Parathyroid adenoma (tissue), 2 donors: ENCODE measurements at regions not wholly inside any gene's neighbourhood (a gene's known extent, or its start where the extent isn't known, plus 50 kb on each side); places are given as distances from the start of the nearest gene placed in this dataset.
"Not testable (repeated sequence)": the region's sequence is repeated elsewhere in the genome, so short reads cannot be mapped to it uniquely, and the experiment has no call there.

Experiments
- H2AFZ ChIP-seq: fragments of 300-600 bp; sonication (generic); one replicate; pipeline ENCODE4 v1.7.0; 2017; ENCODE audit warnings: antibody characterized with exemption, mild to moderate bottlenecking
- H3K27ac ChIP-seq: fragments of 300-600 bp; sonication (generic); one replicate; pipeline ENCODE4 v1.7.0; 2017
- H3K27me3 ChIP-seq: fragments of 300-600 bp; sonication (generic); one replicate; pipeline ENCODE4 v1.7.0; 2017; ENCODE audit warnings: low read length; ENCODE audit not compliant: control insufficient read depth, insufficient read depth
- H3K36me3 ChIP-seq: fragments of 300-600 bp; sonication (generic); one replicate; pipeline ENCODE4 v1.7.0; 2017; ENCODE audit warnings: low read length; ENCODE audit not compliant: control insufficient read depth, insufficient read depth
- H3K4me1 ChIP-seq: fragments of 300-600 bp; sonication (generic); one replicate; pipeline ENCODE4 v1.7.0; 2017; ENCODE audit warnings: control low read depth
- H3K4me2 ChIP-seq: fragments of 300-600 bp; sonication (generic); one replicate; pipeline ENCODE4 v1.7.0; 2017; ENCODE audit warnings: low read length
- H3K4me3 ChIP-seq: fragments of 300-600 bp; sonication (generic); one replicate; pipeline ENCODE4 v1.7.0; 2017; ENCODE audit warnings: low read depth, low read length
- H3K79me2 ChIP-seq: fragments of 300-600 bp; sonication (generic); one replicate; pipeline ENCODE4 v1.7.0; 2017; ENCODE audit warnings: control low read depth
- H3K9ac ChIP-seq: fragments of 300-600 bp; sonication (generic); one replicate; pipeline ENCODE4 v1.7.0; 2017; ENCODE audit warnings: mild to moderate bottlenecking
- H3K9me3 ChIP-seq: fragments of 300-600 bp; sonication (generic); one replicate; pipeline ENCODE4 v1.7.0; 2017; ENCODE audit warnings: low read length; ENCODE audit not compliant: control insufficient read depth
- TF ChIP-seq, protein P1 (sequence below): fragments of 300-600 bp; sonication (generic); IDR thresholded peaks from one replicate; pipeline ENCODE4 v1.7.0; 2017; ENCODE audit warnings: antibody characterized with exemption, mild to moderate bottlenecking
- donor health status: primary hyperparathyroidism.

DNA sequence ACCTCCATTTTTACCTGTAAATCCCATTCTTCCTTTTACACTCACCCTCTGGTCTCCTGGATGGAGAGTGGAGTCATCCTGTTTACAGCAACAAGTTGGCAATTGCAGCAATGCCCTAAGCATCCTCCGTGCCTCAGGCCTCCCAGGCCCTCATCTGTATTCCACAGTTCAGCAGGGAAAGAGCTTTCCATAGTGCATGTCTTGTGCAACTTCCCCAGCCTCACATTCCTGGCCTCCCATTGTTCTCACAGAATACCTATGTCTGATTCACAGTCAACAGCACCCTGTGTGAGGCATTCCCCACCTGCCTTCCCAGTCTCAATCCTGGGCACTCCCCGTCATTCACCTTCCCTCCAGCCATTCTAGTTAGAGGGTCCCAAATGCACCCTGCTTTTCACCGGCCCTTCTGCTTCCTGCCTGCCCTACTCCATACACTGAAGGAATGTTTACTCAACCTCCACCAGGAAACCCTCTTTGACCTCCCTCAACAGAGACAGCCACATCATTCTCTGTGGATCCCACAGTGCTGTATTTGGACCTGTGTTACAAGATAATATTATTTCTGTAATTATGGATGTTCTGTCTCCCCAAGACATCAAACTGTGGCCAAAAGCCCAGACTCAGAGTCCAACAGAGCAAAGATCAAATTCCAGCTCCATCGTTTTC is 405.7 kb downstream of the BUD13 start:
- Histone ChIP-seq H3K4me2 (no peak overlapping the region), H3K9ac (no peak overlapping the region), H3K79me2 (no peaks in the 10 kb centered on the region), H3K27me3 (no peaks in the 10 kb centered on the region), H3K4me3 (no peak overlapping the region), H3K36me3 (no peaks in the 10 kb centered on the region), H3K9me3 (no peaks in the 10 kb centered on the region), H3K27ac (no peak overlapping the region), H2AFZ (no peak overlapping the region), H3K4me1 (no peaks in the 10 kb centered on the region)
- TF ChIP-seq, protein P1, sequence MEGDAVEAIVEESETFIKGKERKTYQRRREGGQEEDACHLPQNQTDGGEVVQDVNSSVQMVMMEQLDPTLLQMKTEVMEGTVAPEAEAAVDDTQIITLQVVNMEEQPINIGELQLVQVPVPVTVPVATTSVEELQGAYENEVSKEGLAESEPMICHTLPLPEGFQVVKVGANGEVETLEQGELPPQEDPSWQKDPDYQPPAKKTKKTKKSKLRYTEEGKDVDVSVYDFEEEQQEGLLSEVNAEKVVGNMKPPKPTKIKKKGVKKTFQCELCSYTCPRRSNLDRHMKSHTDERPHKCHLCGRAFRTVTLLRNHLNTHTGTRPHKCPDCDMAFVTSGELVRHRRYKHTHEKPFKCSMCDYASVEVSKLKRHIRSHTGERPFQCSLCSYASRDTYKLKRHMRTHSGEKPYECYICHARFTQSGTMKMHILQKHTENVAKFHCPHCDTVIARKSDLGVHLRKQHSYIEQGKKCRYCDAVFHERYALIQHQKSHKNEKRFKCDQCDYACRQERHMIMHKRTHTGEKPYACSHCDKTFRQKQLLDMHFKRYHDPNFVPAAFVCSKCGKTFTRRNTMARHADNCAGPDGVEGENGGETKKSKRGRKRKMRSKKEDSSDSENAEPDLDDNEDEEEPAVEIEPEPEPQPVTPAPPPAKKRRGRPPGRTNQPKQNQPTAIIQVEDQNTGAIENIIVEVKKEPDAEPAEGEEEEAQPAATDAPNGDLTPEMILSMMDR: no peak

DNA sequence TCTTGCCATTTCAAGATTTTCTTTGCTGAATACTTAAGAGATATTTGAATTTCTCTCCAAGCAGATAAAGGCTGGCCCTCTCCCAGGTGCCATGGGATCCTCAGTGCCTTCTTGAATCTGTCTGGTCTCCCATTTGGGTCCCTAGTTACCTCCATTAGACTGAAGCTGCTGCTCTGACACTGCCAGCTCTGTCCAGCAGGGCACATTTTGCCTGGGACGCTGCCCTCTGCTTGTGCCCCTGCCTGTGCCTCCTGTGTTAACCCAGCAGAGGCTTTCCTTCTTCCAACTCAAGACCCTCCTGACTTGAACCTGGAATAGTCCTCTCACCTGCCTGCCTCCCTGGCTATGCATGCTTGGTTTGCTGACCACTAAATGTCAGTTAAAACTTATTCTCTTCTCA is 406.3 kb downstream of the BUD13 start:
- Histone ChIP-seq H3K9me3 (no peaks in the 10 kb centered on the region), H3K27me3 (no peaks in the 10 kb centered on the region), H3K4me3 (no peak overlapping the region), H3K4me1 (no peaks in the 10 kb centered on the region), H3K79me2 (no peaks in the 10 kb centered on the region), H3K4me2 (no peak overlapping the region), H3K36me3 (no peaks in the 10 kb centered on the region), H3K9ac (no peak overlapping the region), H2AFZ (no peak overlapping the region), H3K27ac (no peak overlapping the region)
- TF ChIP-seq, protein P1: no peak

DNA sequence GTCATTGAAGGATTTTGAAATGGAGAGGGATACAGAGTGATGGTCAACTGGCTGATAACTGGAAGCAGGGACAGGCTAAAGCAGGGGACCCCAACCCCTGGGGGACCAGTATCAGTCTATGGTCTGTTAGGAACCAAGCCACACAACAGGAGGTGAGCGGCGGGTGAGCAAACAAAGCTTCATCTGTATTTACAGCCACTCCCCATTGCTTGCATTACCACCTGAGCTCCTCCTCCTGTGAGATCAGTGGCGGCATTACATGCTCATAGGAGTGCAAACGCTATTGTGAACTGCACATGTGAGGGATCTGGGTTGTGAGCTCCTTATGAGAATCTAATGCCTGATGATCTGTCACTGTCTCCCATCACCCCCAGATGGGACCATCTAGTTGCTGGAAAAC is 407.9 kb downstream of the BUD13 start:
- H3K4me3 ChIP-seq, H3K9ac ChIP-seq, H3K79me2 ChIP-seq, H3K27me3 ChIP-seq, H3K4me1 ChIP-seq, H3K4me2 ChIP-seq, H3K27ac ChIP-seq, H2AFZ ChIP-seq, H3K9me3 ChIP-seq, H3K36me3 ChIP-seq: not testable (repeated sequence)

GRCh38 chr11:116364348-116364747 is 408.4 kb downstream of the BUD13 start:
- H3K4me1 ChIP-seq: no peaks in the 10 kb centered on the region
- no peak overlapping the region for H3K4me3 ChIP-seq
- H3K27me3 ChIP-seq: no peaks in the 10 kb centered on the region
- no peaks in the 10 kb centered on the region for H3K79me2 ChIP-seq
- H3K27ac ChIP-seq: no peak overlapping the region
- no peak overlapping the region for H3K4me2 ChIP-seq
- H3K9ac ChIP-seq: no peak overlapping the region
- H3K9me3 ChIP-seq: no peaks in the 10 kb centered on the region
- no peak overlapping the region for H2AFZ ChIP-seq
- no peaks in the 10 kb centered on the region for H3K36me3 ChIP-seq
- TF ChIP-seq, protein P1: no peak

DNA sequence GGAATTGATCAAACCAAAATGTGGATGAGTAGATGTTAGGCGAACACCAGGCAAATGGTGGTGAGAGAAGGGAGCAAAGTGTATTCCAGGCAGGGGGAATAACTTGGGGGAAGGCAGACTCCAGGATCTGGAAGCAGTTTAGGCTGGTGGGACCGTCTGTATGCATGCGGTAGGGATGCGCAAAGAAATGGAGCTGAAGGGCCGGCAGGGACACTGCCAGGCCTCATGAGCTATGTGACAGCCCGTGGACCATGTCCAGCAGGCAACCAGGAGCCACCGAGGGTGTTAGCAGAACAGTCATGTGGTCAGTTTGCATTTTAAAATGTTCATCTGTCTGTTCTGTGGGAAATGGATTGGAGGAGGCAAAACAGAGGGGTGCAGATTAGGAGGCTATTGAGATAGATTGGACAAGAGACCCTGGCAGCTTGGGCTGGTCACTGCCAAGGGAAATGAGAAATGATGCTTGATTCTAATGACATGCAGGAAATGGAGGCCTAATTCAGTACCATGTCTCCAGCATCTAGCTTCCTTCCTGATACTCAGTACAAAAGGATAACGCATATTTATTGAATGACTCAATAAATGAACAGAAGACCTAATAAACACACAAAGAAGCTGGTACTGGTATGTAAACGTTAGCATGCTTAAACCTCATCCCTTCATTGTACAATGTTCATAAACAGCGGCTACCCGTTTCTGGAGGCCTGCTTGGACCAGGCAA is 412.4 kb downstream of the BUD13 start:
- Histone ChIP-seq H3K36me3 (no peaks in the 10 kb centered on the region), H3K27ac (no peak overlapping the region), H3K79me2 (no peaks in the 10 kb centered on the region), H3K9ac (no peak overlapping the region), H3K9me3 (no peaks in the 10 kb centered on the region), H3K4me3 (no peak overlapping the region), H3K4me1 (no peaks in the 10 kb centered on the region), H2AFZ (no peak overlapping the region), H3K4me2 (no peak overlapping the region), H3K27me3 (no peaks in the 10 kb centered on the region)
- TF ChIP-seq, protein P1: no peak
